GM12878 (cell line): ENCODE measurements at regions not wholly inside any gene's neighbourhood (a gene's known extent, or its start where the extent isn't known, plus 50 kb on each side); places are given as distances from the start of the nearest gene placed in this dataset.

ENCODE experiments used
- ATAC-seq: fragments of 200-7000 bp; cut with Tn5 transposase; 3 replicates; pipeline ENCODE4 v1.9.1; 2020; ENCODE audit warnings: mild to moderate bottlenecking, moderate library complexity
- BruUV-seq: library from RNA; stranded (reverse); fragments of 400-500 nt; replicated peaks from 2 replicates; lab custom pipeline; 2021; lab: Mats Ljungman, UMichigan
- CTCF ChIA-PET: fragments of 300-600 bp; sonication (Branson Sonifier 250); formaldehyde crosslinking; extraction: SDS; loops from one replicate; lab custom pipeline; 2021; ENCODE audit warnings: inconsistent platforms; lab: Yijun Ruan, JAX
- POLR2A ChIA-PET: fragments of 350-600 bp; formaldehyde crosslinking; extraction: SDS; loops from one replicate; lab custom pipeline; 2021; ENCODE audit warnings: inconsistent platforms; lab: Charles Lee
- RAD21 ChIA-PET: fragments of 300-600 bp; sonication (Branson Sonifier 250); formaldehyde crosslinking; loops from one replicate; lab custom pipeline; 2023; ENCODE audit warnings: antibody characterized with exemption; ENCODE audit not compliant: unreplicated experiment; lab: Charles Lee
- SMC1A ChIA-PET: fragments of 300-600 bp; sonication (Branson Sonifier 250); formaldehyde crosslinking; loops from one replicate; lab custom pipeline; 2023; ENCODE audit not compliant: unreplicated experiment, uncharacterized antibody; lab: Charles Lee
- DNase-seq: peaks from one replicate; pipeline ENCODE4 v3.0.0-alpha.2; 2011; ENCODE audit warnings: low read depth, low spot score
- FAIRE-seq: peaks from 3 replicates; lab custom pipeline; 2011; peaks lifted over from hg19 to GRCh38; lab: Jason Lieb, UNC
- H2AFZ ChIP-seq: 2 replicates; pipeline ENCODE4 v1.6.0; 2011; ENCODE audit warnings: low read depth, low read length, control low read depth; ENCODE audit not compliant: control insufficient read depth
- H3K27ac ChIP-seq: 2 replicates; pipeline ENCODE4 v1.5.1; 2011; ENCODE audit warnings: control low read depth; ENCODE audit not compliant: control insufficient read depth, insufficient read depth
- H3K27me3 ChIP-seq, 2 experiments: replicated peaks in 1 of 2; 2 replicates each; pipeline versions ENCODE4 v1.6.0 to v1.6.1; 2011; ENCODE audit warnings: low read length in 1 of 2; ENCODE audit not compliant: control insufficient read depth in 2 of 2, insufficient read depth in 2 of 2
- H3K36me3 ChIP-seq, 2 experiments: 2 replicates each; pipeline ENCODE4 v1.5.1; 2011; ENCODE audit warnings: low read length in 1 of 2; ENCODE audit not compliant: control insufficient read depth in 2 of 2, insufficient read depth in 2 of 2
- H3K4me1 ChIP-seq: 2 replicates; pipeline ENCODE4 v1.6.1; 2011; ENCODE audit warnings: mild to moderate bottlenecking, low read length, moderate library complexity, mixed read lengths; ENCODE audit not compliant: control insufficient read depth, insufficient read depth
- H3K4me2 ChIP-seq: 2 replicates; pipeline ENCODE4 v1.6.0; 2011; ENCODE audit warnings: control low read depth; ENCODE audit not compliant: control insufficient read depth, insufficient read depth
- H3K4me3 ChIP-seq: fragments of 200-600 bp; sonication (generic); 2 replicates; pipeline ENCODE4 v1.5.1; 2016
- H3K79me2 ChIP-seq: 2 replicates; pipeline ENCODE4 v1.6.0; 2011; ENCODE audit warnings: low read length; ENCODE audit not compliant: control insufficient read depth, insufficient read depth
- H3K9ac ChIP-seq: 2 replicates; pipeline ENCODE4 v1.8.0; 2011; ENCODE audit warnings: low read length, control low read depth, mixed read lengths; ENCODE audit not compliant: control insufficient read depth, insufficient read depth
- H3K9me3 ChIP-seq: replicated peaks from 3 replicates; pipeline ENCODE4 v1.5.1; 2011; ENCODE audit warnings: mild to moderate bottlenecking, low read length; ENCODE audit not compliant: control insufficient read depth, insufficient read depth
- H4K20me1 ChIP-seq: 2 replicates; pipeline ENCODE4 v1.6.0; 2011; ENCODE audit not compliant: control insufficient read depth, insufficient read depth
- ATF7 ChIP-seq: fragments of 450-650 bp; IDR thresholded peaks from 2 replicates; pipeline ENCODE4 v1.6.1; 2016; ENCODE audit warnings: low read depth, mild to moderate bottlenecking
- BCL11A ChIP-seq: IDR thresholded peaks from 2 replicates; pipeline ENCODE4 v1.6.1; 2011; ENCODE audit warnings: low read depth, low read length
- CHD1 ChIP-seq: IDR thresholded peaks from 2 replicates; pipeline ENCODE4 v1.6.1; 2012; ENCODE audit warnings: low read depth, low read length, improper control_type of control experiment
- EED ChIP-seq: sonication (generic); IDR thresholded peaks from 2 replicates; pipeline ENCODE4 v1.6.1; 2016; ENCODE audit warnings: antibody characterized with exemption, low read depth
- EZH2 ChIP-seq: IDR thresholded peaks from 2 replicates; pipeline ENCODE4 v1.6.1; 2012; ENCODE audit warnings: low read depth, mild to moderate bottlenecking, control low read depth, inconsistent platforms, low read length, borderline replicate concordance; ENCODE audit not compliant: control insufficient read depth
- GATAD2B ChIP-seq: fragments of 450-650 bp; conservative IDR thresholded peaks from 2 replicates; pipeline ENCODE4 v1.6.1; 2017; ENCODE audit warnings: low read depth, mild to moderate bottlenecking, moderate library complexity
- IRF4 ChIP-seq: IDR thresholded peaks from 2 replicates; pipeline ENCODE4 v1.6.1; 2011; ENCODE audit warnings: low read depth, low read length
- NR2C1 ChIP-seq: fragments of 450-650 bp; IDR thresholded peaks from 2 replicates; pipeline ENCODE4 v1.6.1; 2017; ENCODE audit warnings: antibody characterized with exemption, mild to moderate bottlenecking, moderate library complexity
- PRDM15 ChIP-seq: fragments of 450-650 bp; formaldehyde crosslinking; IDR thresholded peaks from 2 replicates; pipeline ENCODE4 v1.4.0; 2020; ENCODE audit warnings: mild to moderate bottlenecking, moderate library complexity
- RB1 ChIP-seq: fragments of 450-650 bp; formaldehyde crosslinking; IDR thresholded peaks from 2 replicates; pipeline ENCODE4 v1.6.1; 2017; ENCODE audit warnings: mild to moderate bottlenecking, borderline replicate concordance
- RUNX3 ChIP-seq: IDR thresholded peaks from 2 replicates; pipeline ENCODE4 v1.6.1; 2012; ENCODE audit warnings: low read length, inconsistent platforms
- SMAD1 ChIP-seq: fragments of 450-650 bp; IDR thresholded peaks from 2 replicates; pipeline ENCODE4 v1.6.1; 2018; ENCODE audit warnings: mild to moderate bottlenecking, low read depth; ENCODE audit not compliant: partially characterized antibody
- SP1 ChIP-seq: IDR thresholded peaks from one replicate; pipeline ENCODE4 v1.6.1; 2011; ENCODE audit warnings: low read depth, low read length
- STAT3 ChIP-seq: IDR thresholded peaks from 2 replicates; pipeline ENCODE4 v1.6.1; 2011; ENCODE audit warnings: low read depth, low read length, improper control_type of control experiment
- SUZ12 ChIP-seq: fragments of 200-600 bp; sonication (generic); IDR thresholded peaks from one replicate; pipeline ENCODE4 v1.6.1; 2018; ENCODE audit warnings: antibody characterized with exemption, mild to moderate bottlenecking; ENCODE audit not compliant: unreplicated experiment
- USF1 ChIP-seq: IDR thresholded peaks from 2 replicates; pipeline ENCODE4 v1.6.1; 2011; ENCODE audit warnings: borderline replicate concordance, low read depth, mild to moderate bottlenecking, moderate library complexity, mixed read lengths, low read length; ENCODE audit not compliant: insufficient read depth; ENCODE audit errors: extremely low read length
- WRNIP1 ChIP-seq: IDR thresholded peaks from 2 replicates; pipeline ENCODE4 v1.6.1; 2011; ENCODE audit warnings: low read depth, low read length, improper control_type of control experiment, borderline replicate concordance
- ZNF622 ChIP-seq: fragments of 450-650 bp; IDR thresholded peaks from 2 replicates; pipeline ENCODE4 v1.6.1; 2017; ENCODE audit warnings: mild to moderate bottlenecking, inconsistent platforms
- WGBS: methylation state at CpG from one replicate; pipeline ENCODE4 v1.1.6; 2016; ENCODE audit warnings: low lambda C conversion rate; ENCODE audit not compliant: insufficient replicate concordance, insufficient coverage; ENCODE audit errors: missing lambda C conversion rate; 5-methylcytosine and 5-hydroxymethylcytosine counted together
- in situ Hi-C: fragments of 300-500 bp; cut with MboI; formaldehyde crosslinking; loops from 9 replicates; pipeline ENCODE4 v1.14.3; 2018; ENCODE audit warnings: mixed read lengths
- intact Hi-C: fragments of 100-400 bp; cut with micrococcal nuclease; formaldehyde crosslinking; loops from one replicate; pipeline ENCODE4 v1.14.2; 2022; ENCODE audit not compliant: unreplicated experiment
- TF ChIP-seq, protein P1 (sequence below): fragments of 450-650 bp; IDR thresholded peaks from 2 replicates; pipeline ENCODE4 v1.6.1; 2017; ENCODE audit warnings: mild to moderate bottlenecking, low read depth, inconsistent platforms; ENCODE audit not compliant: poor library complexity, severe bottlenecking

- no peaks in the 10 kb centered on the region for H3K27me3 ChIP-seq
- no peak overlapping the region for H3K4me2 ChIP-seq
- H4K20me1 ChIP-seq = no peaks in the 10 kb centered on the region
- BruUV-seq = no TSS peak
- TF ChIP-seq SUZ12 = no peak
- TF ChIP-seq EZH2 = no peak
- TF ChIP-seq BCL11A = no peak
- no peak for TF ChIP-seq SP1
- no peak for TF ChIP-seq ZNF622
- no peak for TF ChIP-seq CHD1
- no peak for TF ChIP-seq PRDM15
- TF ChIP-seq, protein P1, sequence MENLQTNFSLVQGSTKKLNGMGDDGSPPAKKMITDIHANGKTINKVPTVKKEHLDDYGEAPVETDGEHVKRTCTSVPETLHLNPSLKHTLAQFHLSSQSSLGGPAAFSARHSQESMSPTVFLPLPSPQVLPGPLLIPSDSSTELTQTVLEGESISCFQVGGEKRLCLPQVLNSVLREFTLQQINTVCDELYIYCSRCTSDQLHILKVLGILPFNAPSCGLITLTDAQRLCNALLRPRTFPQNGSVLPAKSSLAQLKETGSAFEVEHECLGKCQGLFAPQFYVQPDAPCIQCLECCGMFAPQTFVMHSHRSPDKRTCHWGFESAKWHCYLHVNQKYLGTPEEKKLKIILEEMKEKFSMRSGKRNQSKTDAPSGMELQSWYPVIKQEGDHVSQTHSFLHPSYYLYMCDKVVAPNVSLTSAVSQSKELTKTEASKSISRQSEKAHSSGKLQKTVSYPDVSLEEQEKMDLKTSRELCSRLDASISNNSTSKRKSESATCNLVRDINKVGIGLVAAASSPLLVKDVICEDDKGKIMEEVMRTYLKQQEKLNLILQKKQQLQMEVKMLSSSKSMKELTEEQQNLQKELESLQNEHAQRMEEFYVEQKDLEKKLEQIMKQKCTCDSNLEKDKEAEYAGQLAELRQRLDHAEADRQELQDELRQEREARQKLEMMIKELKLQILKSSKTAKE = no peak
- no peak for TF ChIP-seq SMAD1
- no peak for TF ChIP-seq RUNX3
- no peak for TF ChIP-seq USF1
- TF ChIP-seq ATF7 = no peak
- TF ChIP-seq RB1 = no peak
- no peak for TF ChIP-seq STAT3
- TF ChIP-seq IRF4 = no peak
- TF ChIP-seq EED = no peak
- TF ChIP-seq WRNIP1 = no peak
- TF ChIP-seq GATAD2B = no peak
- no peak for TF ChIP-seq NR2C1
- no peaks in the 10 kb centered on the region for H3K79me2 ChIP-seq
- in situ Hi-C loops (loop anchor here (10.0 kb wide), 1 partner anchor 1036 kb away; no protein-coding TSS in a partner anchor), intact Hi-C loops (no loop called here)
- no peak for FAIRE-seq
- no peak overlapping the region for H2AFZ ChIP-seq
- ATAC-seq = no peak
- no peak for DNase-seq
- no peak overlapping the region for H3K9ac ChIP-seq
- no peaks in the 10 kb centered on the region for H3K9me3 ChIP-seq
- POLR2A ChIA-PET = no interaction called here
- no peaks in the 10 kb centered on the region for H3K4me1 ChIP-seq
- RAD21 ChIA-PET = no interaction called here
- CTCF ChIA-PET = no interaction called here
- SMC1A ChIA-PET = no interaction called here
- no peak overlapping the region for H3K4me3 ChIP-seq
- no peaks in the 10 kb centered on the region for H3K36me3 ChIP-seq
- 35% methylated on average over 2 of the region's 2 CpGs for WGBS
- H3K27ac ChIP-seq = no peak overlapping the region
These were observed 59.0 kb upstream of the RERGL start for GRCh38 chr12:18148961-18149360.
